IMR-90 (cell line): ENCODE measurements at regions not wholly inside any gene's neighbourhood (a gene's known extent, or its start where the extent isn't known, plus 50 kb on each side); places are given as distances from the start of the nearest gene placed in this dataset.

Experiments used
- ATAC-seq: fragments of 200-7000 bp; cut with Tn5 transposase; 2 replicates; pipeline ENCODE4 v1.9.1; 2020; ENCODE audit warnings: low read depth, mild to moderate bottlenecking, moderate library complexity
- BruUV-seq: library from RNA; stranded (reverse); fragments of 400-500 nt; replicated peaks from 2 replicates; lab custom pipeline; 2021; lab: Mats Ljungman, UMichigan
- CTCF ChIA-PET: fragments of 300-600 bp; formaldehyde crosslinking; extraction: SDS; loops from one replicate; lab custom pipeline; 2021; ENCODE audit warnings: antibody characterized with exemption; lab: Yijun Ruan, JAX
- POLR2A ChIA-PET: fragments of 300-600 bp; sonication (Branson Sonifier 250); formaldehyde crosslinking; loops from one replicate; lab custom pipeline; 2022; ENCODE audit warnings: antibody characterized with exemption; ENCODE audit not compliant: unreplicated experiment; lab: Charles Lee
- DNase-seq: peaks from one replicate; pipeline ENCODE4 v3.0.0; 2013
- H2AFZ ChIP-seq: replicated peaks from 2 replicates; pipeline ENCODE3; 2013; ENCODE audit warnings: low read length, mild to moderate bottlenecking; ENCODE audit not compliant: poor library complexity
- H2AK5ac ChIP-seq: 2 replicates; pipeline ENCODE4 v1.6.1; 2013; ENCODE audit warnings: low read depth, low read length, inconsistent platforms
- H2AK9ac ChIP-seq: replicated peaks from 2 replicates; pipeline ENCODE3; 2013; ENCODE audit warnings: mild to moderate bottlenecking, low read depth, low read length, moderate library complexity; ENCODE audit not compliant: poor library complexity
- H2BK120ac ChIP-seq: 2 replicates; pipeline ENCODE4 v1.6.1; 2013; ENCODE audit warnings: low read depth, low read length, inconsistent platforms
- H2BK15ac ChIP-seq: 3 replicates; pipeline ENCODE4 v1.6.1; 2013; ENCODE audit warnings: low read depth, low read length, inconsistent platforms
- H2BK20ac ChIP-seq: 2 replicates; pipeline ENCODE4 v1.6.1; 2013; ENCODE audit warnings: low read depth, mild to moderate bottlenecking, inconsistent platforms, low read length, moderate library complexity
- H2BK5ac ChIP-seq: 2 replicates; pipeline ENCODE4 v1.6.1; 2013; ENCODE audit warnings: mild to moderate bottlenecking, low read depth, low read length, inconsistent platforms; ENCODE audit not compliant: poor library complexity, severe bottlenecking
- H3K14ac ChIP-seq: replicated peaks from 2 replicates; pipeline ENCODE4 v1.6.1; 2013; ENCODE audit warnings: low read depth, low read length, inconsistent platforms
- H3K18ac ChIP-seq: 2 replicates; pipeline ENCODE4 v1.6.1; 2013; ENCODE audit warnings: low read depth, low read length, control low read depth
- H3K23ac ChIP-seq: 2 replicates; pipeline ENCODE4 v1.6.1; 2013; ENCODE audit warnings: low read depth, low read length, inconsistent platforms
- H3K27ac ChIP-seq: 2 replicates; pipeline ENCODE4 v1.5.1; 2013; ENCODE audit warnings: mild to moderate bottlenecking, control low read depth, low read length; ENCODE audit not compliant: insufficient read depth
- H3K27me3 ChIP-seq: 2 replicates; pipeline ENCODE4 v1.6.1; 2013; ENCODE audit warnings: low read length; ENCODE audit not compliant: control insufficient read depth, insufficient read depth
- H3K36me3 ChIP-seq: 2 replicates; pipeline ENCODE4 v1.6.1; 2013; ENCODE audit warnings: low read length, mixed read lengths; ENCODE audit not compliant: control insufficient read depth, insufficient read depth
- H3K4ac ChIP-seq: 2 replicates; pipeline ENCODE4 v1.6.1; 2013; ENCODE audit warnings: low read depth, low read length, inconsistent platforms
- H3K4me1 ChIP-seq: 2 replicates; pipeline ENCODE4 v1.6.1; 2013; ENCODE audit warnings: low read length, mixed read lengths; ENCODE audit not compliant: control insufficient read depth, insufficient read depth
- H3K4me2 ChIP-seq: 2 replicates; pipeline ENCODE4 v1.6.1; 2013; ENCODE audit warnings: low read depth, mild to moderate bottlenecking, control low read depth, low read length, moderate library complexity
- H3K4me3 ChIP-seq: 2 replicates; pipeline ENCODE4 v1.5.1; 2013; ENCODE audit warnings: low read depth, mild to moderate bottlenecking, control low read depth, low read length, moderate library complexity; ENCODE audit not compliant: insufficient read depth
- H3K56ac ChIP-seq: 2 replicates; pipeline ENCODE4 v1.6.1; 2013; ENCODE audit warnings: low read length, inconsistent platforms; ENCODE audit not compliant: insufficient read depth; ENCODE audit errors: extremely low read depth
- H3K79me1 ChIP-seq, 2 experiments: 2 replicates each; pipeline ENCODE4 v1.6.1; 2013; ENCODE audit warnings: low read length in 2 of 2, inconsistent platforms in 1 of 2, low read depth in 1 of 2
- H3K9ac ChIP-seq: 2 replicates; pipeline ENCODE4 v1.6.1; 2013; ENCODE audit warnings: low read depth, low read length, control low read depth
- H3K9me1 ChIP-seq: 2 replicates; pipeline ENCODE4 v1.6.1; 2013; ENCODE audit warnings: low read length, inconsistent platforms; ENCODE audit not compliant: insufficient read depth
- H3K9me3 ChIP-seq: 2 replicates; pipeline ENCODE4 v1.6.1; 2013; ENCODE audit warnings: low read length; ENCODE audit not compliant: control insufficient read depth, insufficient read depth
- H4K20me1 ChIP-seq: 2 replicates; pipeline ENCODE4 v1.6.1; 2013; ENCODE audit warnings: low read length, inconsistent platforms; ENCODE audit not compliant: insufficient read depth
- H4K5ac ChIP-seq: 2 replicates; pipeline ENCODE4 v1.6.1; 2013; ENCODE audit warnings: mild to moderate bottlenecking, low read depth, low read length, control low read depth
- H4K8ac ChIP-seq, 2 experiments: 2 replicates each; pipeline ENCODE4 v1.6.1; 2013; ENCODE audit warnings: low read depth in 2 of 2, low read length in 2 of 2, control low read depth in 1 of 2, inconsistent platforms in 1 of 2
- H4K91ac ChIP-seq: 2 replicates; pipeline ENCODE4 v1.6.1; 2013; ENCODE audit warnings: low read depth, low read length, inconsistent platforms; ENCODE audit not compliant: insufficient read depth
- MAFK ChIP-seq: IDR thresholded peaks from 2 replicates; pipeline ENCODE4 v1.6.1; 2012; ENCODE audit warnings: low read depth, low read length, improper control_type of control experiment
- MAZ ChIP-seq: IDR thresholded peaks from 2 replicates; pipeline ENCODE4 v1.6.1; 2012; ENCODE audit warnings: low read depth, mild to moderate bottlenecking, low read length, improper control_type of control experiment, moderate library complexity, borderline replicate concordance
- dilution Hi-C: fragments of 300-500 bp; cut with HindIII; formaldehyde crosslinking; loops from one replicate; pipeline ENCODE4 v1.14.3; 2018; ENCODE audit warnings: low sequenced_read_pairs; ENCODE audit not compliant: unreplicated experiment
- in situ Hi-C: fragments of 300-500 bp; cut with MboI; formaldehyde crosslinking; loops from 3 replicates; pipeline ENCODE4 v1.14.3; 2019; ENCODE audit warnings: low sequenced_read_pairs, inconsistent platforms, mixed read lengths
- intact Hi-C: fragments of 100-400 bp; cut with micrococcal nuclease; formaldehyde crosslinking; loops from 2 replicates; pipeline ENCODE4 v1.10.0; 2022

DNA sequence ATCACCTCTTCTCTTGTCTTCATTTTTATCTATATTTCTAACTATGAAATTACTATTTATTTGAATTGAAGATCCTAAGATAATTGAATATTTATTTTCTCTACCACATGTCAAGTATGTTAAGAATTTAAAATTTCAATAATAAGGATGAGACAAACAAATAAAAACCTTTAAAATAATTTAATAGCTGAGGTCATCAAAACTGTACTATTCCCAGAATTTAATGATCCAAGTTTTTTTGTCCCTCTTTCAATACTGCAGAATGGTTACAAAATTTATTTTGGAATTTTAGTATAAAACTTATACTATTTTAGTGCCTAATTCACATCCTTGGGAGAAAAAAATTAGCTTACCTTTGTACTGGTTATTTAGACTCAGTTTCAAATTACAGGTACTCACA is 774.9 kb downstream of the ROBO2 start:
- no peaks in the 10 kb centered on the region for H4K20me1 ChIP-seq
- H3K9me3 ChIP-seq, result no peaks in the 10 kb centered on the region; the same call in 1 of the 2 replicates
- H3K18ac ChIP-seq, result no peak overlapping the region
- no TSS peak for BruUV-seq
- H3K36me3 ChIP-seq, result no peaks in the 10 kb centered on the region
- intact Hi-C loops, result loop anchor here (10.0 kb wide), 1 partner anchor 830 kb away; no protein-coding TSS in a partner anchor
- H3K9me1 ChIP-seq, result no peaks in the 10 kb centered on the region
- POLR2A ChIA-PET, result no interaction called here
- H3K4ac ChIP-seq, result no peak overlapping the region
- H3K56ac ChIP-seq, result no peak overlapping the region
- no peaks in the 10 kb centered on the region for H3K79me1 ChIP-seq
- no peak overlapping the region for H4K8ac ChIP-seq
- H3K4me1 ChIP-seq, result no peaks in the 10 kb centered on the region
- H3K23ac ChIP-seq, result no peak overlapping the region
- dilution Hi-C loops, result no loop called here
- in situ Hi-C loops, result no loop called here
- no peaks in the 10 kb centered on the region for H3K27me3 ChIP-seq
- no peak overlapping the region for H2BK5ac ChIP-seq
- H2AK9ac ChIP-seq, result no peak overlapping the region
- no peak overlapping the region for H4K91ac ChIP-seq
- H2AFZ ChIP-seq, result no peak overlapping the region
- H3K4me2 ChIP-seq, result no peak overlapping the region
- H2BK20ac ChIP-seq, result no peak overlapping the region
- ATAC-seq (no peak), DNase-seq (no peak)
- H2BK120ac ChIP-seq, result no peak overlapping the region
- no peak overlapping the region for H4K5ac ChIP-seq
- CTCF ChIA-PET, result interaction anchor here (1.5 kb wide), 1 partner anchor 467 kb away, joined by 4 read pairs; no protein-coding TSS in a partner anchor
- TF ChIP-seq MAFK (peak; percentile 78), MAZ (no peak)
- no peak overlapping the region for H3K9ac ChIP-seq
- H3K14ac ChIP-seq, result no peak overlapping the region
- H3K4me3 ChIP-seq, result no peak overlapping the region
- H3K27ac ChIP-seq, result no peak overlapping the region
- no peak overlapping the region for H2BK15ac ChIP-seq
- no peak overlapping the region for H2AK5ac ChIP-seq
